HL-60/S4 treated with retinoic acid at 250 ng/mL for 4 days and 3 days (cell line): ENCODE measurements at regions not wholly inside any gene's neighbourhood (a gene's known extent, or its start where the extent isn't known, plus 50 kb on each side); places are given as distances from the start of the nearest gene placed in this dataset.

Experiments
- in situ Hi-C: fragments of 300-500 bp; cut with MboI; formaldehyde crosslinking; loops from 2 replicates; pipeline ENCODE4 v1.7.0; 2022; ENCODE audit warnings: low sequenced_read_pairs

DNA sequence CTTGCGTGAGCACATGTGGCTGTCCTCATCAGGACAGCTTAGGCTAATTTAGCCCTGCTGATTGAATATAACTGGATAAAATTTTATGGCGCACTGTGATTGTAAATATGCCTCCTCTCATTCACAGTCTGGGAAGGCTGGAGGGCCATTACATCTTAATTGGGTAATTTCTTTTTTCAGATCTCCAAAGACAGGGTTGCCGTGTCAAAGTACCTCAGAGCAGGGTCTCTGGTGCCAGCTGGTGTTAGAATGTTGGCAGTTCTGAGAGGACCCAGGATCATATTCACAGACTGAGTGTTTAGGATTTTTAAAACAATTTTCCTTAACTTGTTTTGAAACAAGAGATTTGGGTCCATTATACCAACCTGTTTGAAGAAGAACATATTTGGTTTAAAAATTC, 455.7 kb upstream of the TLE4 start:
- in situ Hi-C loops, result no loop called here

DNA sequence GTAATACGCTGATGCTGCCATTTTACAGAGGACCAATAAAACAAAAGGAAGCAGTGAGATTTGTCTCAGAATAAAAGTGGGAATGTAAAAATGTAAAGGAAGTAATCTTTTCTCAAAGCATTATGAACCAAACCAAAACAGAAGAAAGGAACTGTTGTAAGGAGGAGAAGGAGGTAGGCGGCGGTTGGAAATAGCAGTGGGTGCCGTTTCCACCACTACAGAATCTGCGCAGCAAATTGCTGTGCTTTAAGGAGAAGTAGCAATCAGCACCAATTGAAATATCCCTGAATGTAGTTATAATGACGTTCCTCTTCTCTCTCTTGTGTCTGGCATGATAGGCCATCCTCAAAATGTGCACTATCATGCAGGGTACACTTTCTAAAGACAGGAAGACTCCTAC, 455.1 kb upstream of the TLE4 start:
- in situ Hi-C loops, result no loop called here

DNA sequence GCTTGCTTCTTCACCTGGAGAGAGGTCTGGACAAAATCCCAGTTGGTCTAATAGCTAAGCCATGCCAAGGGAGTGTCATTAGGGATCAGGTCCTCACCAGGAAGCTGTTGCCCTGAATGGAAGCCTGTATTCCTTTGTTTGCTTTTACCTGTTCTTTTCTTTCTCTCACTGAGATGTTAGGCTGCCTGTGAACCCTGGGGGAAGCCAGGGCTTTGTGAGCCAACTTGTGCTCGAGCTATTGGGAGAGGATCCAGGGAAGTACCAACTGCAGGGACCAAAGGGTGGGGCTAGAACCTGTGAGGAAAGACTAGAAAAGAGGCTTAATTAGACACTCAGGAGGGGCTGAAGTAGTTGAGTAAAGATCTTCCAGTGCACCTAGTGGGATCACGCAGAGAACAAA, 451.2 kb upstream of the TLE4 start:
- in situ Hi-C loops, result no loop called here

DNA sequence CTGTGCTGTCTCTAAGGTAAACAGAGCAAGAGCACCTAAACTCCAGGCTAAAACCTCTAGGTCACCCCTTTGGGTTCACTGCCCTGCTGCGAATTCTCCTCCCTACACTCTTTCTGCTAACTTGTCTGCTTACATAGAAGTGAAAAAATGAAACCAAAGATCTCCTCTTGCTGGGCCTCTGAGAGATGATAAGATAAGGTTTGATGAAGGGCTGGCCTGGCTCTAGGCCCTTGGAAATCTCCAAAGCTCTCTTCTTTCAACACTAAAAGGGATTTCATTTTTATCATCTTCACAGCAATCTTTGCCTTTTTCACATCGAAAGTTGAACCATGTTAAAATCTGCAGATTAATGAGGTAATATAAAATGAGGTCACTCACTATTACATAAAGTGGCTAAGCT, 450.8 kb upstream of the TLE4 start:
- in situ Hi-C loops, result no loop called here

DNA sequence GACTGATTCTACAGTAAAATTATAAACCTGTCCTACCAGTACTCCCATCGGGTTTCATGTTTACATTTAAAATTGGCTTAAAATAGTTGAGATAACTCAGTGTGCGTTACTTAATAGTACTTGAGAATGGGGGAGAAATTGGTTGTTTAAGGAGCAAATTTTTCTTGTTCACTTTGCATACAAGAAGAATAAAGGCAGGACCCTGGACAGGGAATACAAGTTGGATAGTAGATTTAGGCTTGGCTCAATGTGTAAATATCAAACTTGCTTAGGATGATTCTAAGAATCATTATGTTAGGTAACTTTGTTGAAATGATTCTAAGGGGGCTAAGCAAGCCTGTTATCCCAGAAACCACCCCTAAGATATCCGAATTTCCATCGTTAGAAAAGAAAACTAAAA, 448.4 kb upstream of the TLE4 start:
- in situ Hi-C loops, result no loop called here

DNA sequence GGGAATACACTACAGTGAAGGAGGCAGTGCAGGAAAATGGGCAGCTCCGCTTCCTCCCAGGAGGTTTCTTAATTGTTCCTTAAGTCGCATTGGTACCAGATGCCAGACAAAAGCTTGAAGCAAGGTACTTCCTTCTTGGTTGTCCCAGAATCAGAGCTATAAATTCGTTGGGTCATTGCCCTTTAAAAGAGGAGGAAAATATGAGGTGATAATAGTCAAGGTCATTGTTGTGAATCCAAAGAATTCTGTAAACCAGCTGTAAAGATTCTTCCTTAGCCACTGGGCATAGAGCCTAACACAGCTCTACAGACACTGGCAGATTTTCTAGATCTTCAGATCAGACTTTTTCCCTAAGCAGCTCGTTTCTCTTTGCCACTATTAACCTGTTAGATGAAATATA, 444.1 kb upstream of the TLE4 start:
- in situ Hi-C loops, result no loop called here

DNA sequence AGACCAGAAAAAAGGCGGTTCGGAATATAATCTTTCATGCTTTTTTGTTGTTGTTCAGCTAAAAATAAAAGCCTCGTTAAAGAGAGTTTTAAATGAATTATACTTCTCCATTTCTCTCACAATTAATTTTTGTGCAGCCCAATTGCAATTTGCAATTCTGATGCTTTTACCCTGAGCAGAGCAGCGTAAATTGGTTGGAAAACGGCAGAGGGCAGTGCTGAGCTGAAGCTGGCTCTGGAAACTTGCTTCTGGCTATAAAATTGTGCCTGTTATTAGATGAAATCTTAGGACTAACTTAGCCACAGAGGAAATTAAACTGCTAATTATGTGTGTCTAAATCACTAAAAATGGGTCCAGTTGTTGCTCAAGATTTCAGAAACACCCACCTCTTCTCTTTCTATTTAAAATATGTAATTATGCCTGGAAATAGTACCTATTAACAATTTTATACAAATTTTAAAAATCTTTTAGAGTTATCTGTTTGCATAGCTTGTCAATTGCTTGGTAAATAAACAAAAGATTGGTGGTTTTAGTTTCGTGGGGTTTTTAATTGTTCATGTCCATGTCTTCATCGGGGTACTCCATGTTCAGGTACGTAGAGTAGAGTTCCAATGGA, 441.8 kb upstream of the TLE4 start:
- in situ Hi-C loops, result no loop called here

DNA sequence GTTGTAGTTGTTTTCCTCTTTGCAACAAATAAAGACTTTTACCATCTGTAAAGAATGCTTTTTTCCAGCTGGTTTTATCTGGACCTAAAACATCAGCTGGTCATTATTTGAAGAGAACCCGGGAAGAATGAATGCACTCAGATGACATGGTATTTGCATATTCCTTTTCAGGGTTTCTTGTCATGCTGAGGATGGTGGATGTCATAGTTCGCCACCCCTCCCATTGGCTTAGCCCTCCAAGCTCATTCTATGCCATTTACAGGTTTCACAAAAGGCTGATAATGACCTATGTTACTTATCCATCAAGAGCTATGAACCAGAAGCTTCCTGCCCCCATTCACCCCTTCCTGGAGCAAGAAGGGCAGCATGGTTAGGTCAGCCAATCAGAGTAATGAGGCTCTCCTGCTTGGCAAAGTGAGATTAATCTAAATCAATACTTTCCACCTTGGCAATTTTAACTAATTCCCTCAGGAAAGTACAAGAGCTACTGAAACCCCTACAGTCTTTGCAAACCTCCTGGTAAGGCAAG, 440.5 kb upstream of the TLE4 start:
- in situ Hi-C loops, result no loop called here

DNA sequence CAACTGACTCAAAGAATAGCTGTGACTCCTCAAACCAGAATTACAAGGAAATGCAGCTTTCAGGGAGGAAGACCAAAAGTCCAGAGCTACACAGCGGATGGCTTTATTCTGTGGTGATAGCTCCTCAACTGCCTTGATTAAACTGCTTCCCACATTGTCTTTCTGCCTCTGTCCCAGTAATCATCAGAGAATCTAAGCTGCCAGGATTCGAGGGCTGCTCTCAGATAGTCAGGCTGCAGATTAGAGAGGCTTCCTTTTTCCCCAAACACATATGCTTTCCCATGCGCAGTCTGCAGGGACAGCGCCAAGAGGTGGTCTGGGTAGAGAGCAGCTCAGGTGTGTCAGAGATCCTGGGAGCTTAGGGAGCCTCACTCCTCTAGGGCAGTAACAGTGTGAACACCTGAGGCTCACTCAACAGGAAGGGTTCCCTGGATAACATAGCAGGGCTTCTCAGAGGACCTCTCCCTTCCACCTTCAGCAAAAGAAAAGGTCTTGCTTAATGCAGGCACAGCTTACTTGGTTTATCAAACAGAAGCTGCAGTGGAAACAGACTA, 439.9 kb upstream of the TLE4 start:
- in situ Hi-C loops, result no loop called here

DNA sequence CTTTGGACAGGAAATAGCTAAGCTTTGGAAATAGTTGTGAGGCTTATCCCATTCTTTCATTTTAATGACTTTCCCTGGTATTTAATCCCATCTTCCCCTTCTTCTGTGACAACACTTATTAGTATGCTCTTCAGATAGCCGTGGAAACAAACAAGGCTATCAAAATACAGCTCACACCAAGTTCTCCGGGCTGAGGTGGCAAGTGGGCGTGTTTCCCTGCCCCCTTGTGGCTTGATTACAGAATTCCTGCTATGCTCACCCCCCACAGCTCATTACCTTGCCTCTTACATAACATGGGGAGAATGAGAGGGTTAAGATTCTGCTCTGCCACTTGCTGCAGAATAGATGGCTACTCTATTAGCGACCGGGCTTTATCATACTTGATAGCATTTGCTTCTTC, 437.1 kb upstream of the TLE4 start:
- in situ Hi-C loops, result no loop called here

DNA sequence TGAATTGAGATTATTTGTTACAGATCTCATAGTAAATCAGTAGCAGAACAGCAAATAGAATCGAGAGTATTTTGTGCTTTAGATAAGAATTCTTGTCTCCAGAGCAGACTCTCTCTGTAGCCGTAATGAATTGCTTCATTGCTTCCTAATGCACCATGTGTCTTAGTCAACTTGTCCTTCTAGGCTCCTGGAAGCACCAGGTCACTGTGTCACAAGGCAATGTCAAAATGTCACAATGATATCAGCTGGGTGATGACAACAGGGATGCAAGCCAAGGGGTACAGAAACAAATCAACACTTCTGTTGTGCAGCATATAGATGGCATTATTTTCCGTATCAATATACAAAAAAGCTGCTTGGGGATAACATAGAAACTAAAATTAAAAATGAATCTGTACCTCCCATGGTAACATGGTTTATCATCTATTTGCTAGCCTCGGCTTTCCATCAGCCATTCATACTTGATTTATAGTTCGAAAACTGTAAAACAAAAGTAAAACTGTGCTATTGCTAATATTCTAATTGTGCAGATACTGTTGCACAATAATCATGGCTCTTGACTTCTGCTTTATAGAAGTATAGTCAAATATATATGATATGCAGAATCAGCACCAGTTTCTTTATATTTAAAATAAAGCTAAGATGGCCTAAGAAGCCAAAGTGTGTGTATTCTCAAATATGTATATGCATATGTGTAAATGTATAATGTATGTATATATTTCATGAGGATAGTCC, 435.9 kb upstream of the TLE4 start:
- in situ Hi-C loops, result no loop called here

DNA sequence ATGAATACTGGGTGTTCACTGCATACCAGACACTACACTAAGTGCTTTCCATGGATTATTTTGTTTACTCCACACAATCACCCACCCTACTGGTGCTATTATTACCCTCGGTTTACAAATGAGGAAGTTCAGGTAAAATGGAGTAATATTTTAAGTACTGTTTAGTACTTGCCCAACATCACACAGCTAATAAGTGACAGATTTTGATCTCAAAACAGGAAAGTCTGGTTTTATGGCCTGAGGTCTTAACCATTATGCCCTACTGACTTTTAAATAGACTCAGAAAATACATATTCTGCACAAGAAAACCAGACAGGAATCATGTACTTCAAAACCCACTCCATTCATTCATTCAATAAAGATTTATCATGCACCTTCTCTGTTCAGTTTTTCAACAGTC, 431.0 kb upstream of the TLE4 start:
- in situ Hi-C loops, result no loop called here

DNA sequence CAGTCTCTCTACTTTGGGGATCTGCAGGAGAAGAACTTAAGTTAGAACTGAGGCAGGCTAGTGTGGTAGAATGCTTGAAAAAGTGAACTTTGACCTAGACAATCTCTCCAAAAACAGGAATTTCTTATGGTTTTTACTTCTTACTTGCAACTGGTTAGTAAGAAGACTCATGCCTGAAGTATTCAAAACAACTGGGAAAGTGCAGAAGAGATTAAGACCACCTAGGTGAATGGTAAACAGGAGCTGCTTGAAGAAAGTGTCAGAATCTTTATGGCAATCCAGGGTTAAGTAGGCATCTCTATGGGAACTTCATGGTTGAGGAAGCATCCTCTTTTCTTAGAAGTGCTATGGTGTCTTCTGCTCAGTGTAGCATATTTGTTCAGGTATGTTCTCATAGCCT, 428.6 kb upstream of the TLE4 start:
- in situ Hi-C loops, result no loop called here

DNA sequence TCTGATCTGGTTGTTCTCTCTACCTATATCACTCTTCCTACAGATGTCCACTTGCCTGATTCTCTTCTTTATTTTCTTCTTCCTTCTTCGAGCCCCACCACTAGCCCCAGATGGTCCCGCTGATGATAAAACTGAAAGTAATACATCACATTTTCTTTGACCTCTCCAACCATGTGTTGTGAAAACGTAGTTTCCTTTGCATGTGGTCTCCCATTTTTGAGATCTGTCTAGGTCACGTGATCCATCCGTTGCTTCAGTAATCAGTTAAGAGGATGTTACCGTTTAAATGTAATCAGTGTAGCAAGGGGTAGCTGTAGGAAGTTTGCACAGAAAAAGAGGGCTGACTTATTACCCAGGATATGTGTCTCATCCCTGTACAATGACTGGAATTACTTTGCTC, 426.3 kb upstream of the TLE4 start:
- in situ Hi-C loops, result no loop called here

DNA sequence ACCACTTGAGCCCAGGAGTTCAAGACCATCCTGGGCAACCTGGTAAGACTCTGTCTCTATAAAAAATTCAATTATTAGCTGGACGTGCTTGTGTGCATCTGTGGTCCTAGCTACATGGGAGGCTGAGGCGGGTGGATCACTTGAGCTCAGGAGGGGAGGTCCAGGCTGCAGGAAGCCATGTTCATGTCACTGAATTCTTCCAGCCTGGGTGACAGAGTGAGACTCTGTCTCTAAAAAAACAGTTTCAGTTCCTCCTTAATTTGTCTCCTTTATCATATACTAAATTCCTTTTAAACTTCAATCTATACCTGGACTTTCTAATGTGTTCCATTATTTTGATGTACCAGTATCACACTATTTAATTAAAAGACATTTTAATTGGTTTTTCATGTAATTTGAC, 422.2 kb upstream of the TLE4 start:
- in situ Hi-C loops, result no loop called here

DNA sequence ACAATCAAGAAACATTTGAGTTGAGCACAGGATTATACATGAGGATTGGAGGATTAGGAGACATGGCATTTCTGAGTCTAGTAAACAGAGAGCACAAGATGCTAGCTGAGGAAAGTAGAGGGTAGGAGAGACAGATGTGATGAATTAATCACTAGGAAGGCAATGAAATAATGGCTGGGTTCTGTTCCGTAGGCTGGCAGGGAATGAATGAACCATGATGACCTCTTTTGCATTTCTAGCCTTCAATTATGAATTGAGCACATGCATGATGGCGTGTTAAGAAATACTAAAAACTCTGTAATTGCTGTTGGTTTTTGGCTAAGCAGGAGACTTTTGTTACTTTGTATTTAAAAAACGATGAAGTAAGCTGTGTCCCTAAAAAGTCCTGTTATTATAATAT, 420.0 kb upstream of the TLE4 start:
- in situ Hi-C loops, result no loop called here

DNA sequence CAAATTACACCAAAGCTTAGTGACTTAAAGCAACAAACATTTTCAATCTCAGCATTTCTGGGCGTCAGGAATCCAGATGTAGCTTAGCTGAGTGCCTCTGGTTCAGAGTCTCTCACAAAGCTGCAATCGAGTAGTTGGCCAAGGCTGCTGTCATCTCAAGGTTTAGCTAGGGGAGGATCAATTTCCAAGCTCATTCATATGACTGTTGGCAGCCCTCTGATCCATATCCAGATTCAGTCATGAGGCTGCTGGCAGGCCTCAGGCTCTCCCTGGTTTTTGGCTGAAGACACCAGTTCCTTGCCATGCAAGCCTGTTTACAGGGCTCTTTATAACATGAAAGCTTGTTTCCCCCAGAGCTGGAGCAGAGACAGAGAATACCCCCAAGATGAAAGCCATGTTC, 419.5 kb upstream of the TLE4 start:
- in situ Hi-C loops, result no loop called here

DNA sequence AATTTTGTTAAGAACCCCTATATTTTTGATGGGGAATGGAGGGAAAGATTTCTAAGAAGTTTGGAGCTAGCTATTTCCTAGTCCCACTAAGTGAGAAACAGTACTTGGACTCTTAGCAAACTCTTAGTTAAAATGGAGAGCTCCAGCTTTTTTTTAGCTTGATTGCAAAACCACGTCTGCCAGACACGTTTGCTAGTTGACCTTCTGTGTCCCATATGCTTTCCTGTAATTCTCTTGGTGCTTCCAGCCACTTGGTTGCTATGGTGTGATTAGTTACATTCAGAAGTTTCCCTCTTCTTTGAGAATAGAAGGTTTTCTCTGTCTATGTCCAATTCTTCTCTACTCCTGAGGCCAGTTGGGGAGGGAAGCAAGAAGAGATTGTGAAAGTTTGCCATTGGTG, 417.0 kb upstream of the TLE4 start:
- in situ Hi-C loops, result no loop called here

DNA sequence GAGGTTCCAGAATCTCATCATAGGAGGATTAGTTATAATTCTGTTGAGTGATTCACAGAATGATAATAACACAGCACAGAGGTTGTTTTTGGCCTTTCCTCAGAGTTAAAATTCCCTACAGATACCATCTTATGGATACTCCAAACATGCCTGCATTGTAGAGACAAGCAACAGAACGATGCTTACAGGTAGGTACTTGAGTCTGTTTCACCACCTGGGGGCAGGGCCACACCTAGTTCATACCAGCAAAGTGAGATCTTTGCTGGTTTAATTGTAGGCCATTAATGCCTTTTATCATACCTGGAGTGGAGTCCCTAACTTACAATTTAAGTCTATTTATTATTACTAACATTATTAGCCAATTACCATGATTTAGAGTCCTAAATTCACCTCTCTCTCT, 416.5 kb upstream of the TLE4 start:
- in situ Hi-C loops, result no loop called here

DNA sequence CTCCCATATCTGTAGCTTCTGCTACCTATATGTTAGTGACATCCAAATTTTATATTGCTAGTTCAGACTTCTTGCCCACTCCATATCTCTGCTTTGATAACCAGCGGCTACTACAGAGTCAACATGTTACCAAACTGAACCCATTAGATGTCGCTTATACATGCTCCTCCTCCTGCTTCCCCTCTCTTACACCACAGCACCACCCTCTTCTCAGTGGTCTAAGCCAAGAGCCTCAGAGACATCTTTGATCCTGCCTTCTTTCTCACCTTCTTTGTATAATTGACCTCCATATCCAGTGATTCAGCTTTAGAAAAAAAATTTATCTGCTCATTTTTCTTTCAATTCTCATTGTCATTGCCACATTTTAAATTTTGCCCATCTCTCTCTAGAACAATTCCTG, 408.2 kb upstream of the TLE4 start:
- in situ Hi-C loops, result no loop called here

DNA sequence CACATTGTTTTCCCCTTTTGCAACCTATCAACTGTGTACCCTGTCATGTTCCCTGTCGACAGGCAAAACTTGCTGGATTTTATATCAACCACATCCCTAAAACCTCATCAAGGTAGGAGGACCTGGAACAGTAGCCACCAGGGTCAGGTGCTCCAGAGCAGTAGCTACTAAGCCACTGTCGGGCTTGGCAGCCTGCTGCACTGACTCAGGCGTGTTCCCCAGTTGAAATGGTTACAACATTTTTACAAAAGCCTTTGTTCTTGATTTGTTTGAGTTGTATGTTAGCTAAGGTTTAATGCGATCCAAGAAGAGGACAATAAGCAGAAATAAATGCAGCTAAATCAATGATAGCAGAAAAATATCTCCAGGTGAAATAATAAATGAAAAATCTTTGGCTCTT, 407.4 kb upstream of the TLE4 start:
- in situ Hi-C loops, result no loop called here

DNA sequence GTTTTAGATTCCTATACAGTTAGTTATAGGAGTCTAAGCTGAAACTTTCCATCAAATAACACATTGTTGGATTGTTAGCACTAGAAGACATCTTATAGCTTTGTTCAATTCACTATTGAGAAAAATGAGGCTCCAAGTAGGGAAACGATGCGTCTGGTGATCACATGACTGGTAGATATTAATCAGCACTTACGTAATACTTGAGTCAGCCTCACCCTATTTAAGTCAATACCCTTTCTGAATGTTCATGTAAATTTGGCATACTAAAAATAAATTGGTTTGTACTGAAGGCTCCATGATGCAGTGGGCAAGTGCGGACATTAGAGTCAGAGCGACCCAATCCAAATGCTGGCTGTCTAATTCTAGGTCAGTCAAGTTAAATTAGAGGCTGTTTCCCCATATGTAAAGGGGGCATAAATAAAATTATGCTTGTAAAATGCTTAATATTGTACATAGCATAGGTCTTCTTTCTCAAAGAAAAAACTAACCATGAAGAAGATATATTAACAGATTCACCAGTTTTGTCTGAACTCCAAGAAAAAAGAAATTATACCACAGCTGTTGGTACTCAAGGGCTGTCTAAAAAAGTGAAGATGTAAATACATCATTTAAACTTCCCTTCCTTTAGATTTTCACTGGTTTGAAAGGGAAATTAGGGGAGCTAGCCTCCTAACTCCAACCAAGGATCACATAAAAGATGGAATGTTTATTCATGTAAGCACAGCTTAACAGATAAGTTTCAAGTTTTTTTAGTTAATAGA, 406.6 kb upstream of the TLE4 start:
- in situ Hi-C loops, result no loop called here
